ENCODE measurements at regions not wholly inside any gene's neighbourhood (a gene's known extent, or its start where the extent isn't known, plus 50 kb on each side); places are given as distances from the start of the nearest gene placed in this dataset.
"Not testable (repeated sequence)": the region's sequence is repeated elsewhere in the genome, so short reads cannot be mapped to it uniquely, and the experiment has no call there.

GRCh38 chr20:29497261-29497671 lies 1760.2 kb upstream of the DEFB115 start:
- Histone ChIP-seq H3K36me3 (ENCODE audit: control insufficient read depth, insufficient read depth, low read length) (no peaks in the 10 kb centered on the region), H3K4me3 (ENCODE audit: low read depth, low read length) (no peak overlapping the region), H3K27me3 (ENCODE audit: control insufficient read depth, insufficient read depth, low read length) (no peaks in the 10 kb centered on the region), H3K9me3 (ENCODE audit: control insufficient read depth, insufficient read depth, low read depth, low read length) (peaks cover 36% of the 10 kb centered on the region), H3K27ac (ENCODE audit: low read depth, low read length) (no peak overlapping the region), H3K4me1 (ENCODE audit: control insufficient read depth, insufficient read depth, low read length) (no peaks in the 10 kb centered on the region), H3K9ac (ENCODE audit: low read length) (no peak overlapping the region)

- peaks cover 35% of the 10 kb centered on the region for H3K9me3 ChIP-seq (ENCODE audit: control insufficient read depth, insufficient read depth, low read depth, low read length)
- not testable (repeated sequence) for H3K27me3 ChIP-seq (ENCODE audit: control insufficient read depth, insufficient read depth, low read length); H3K27ac ChIP-seq (ENCODE audit: low read depth, low read length); H3K4me3 ChIP-seq (ENCODE audit: low read depth, low read length); H3K36me3 ChIP-seq (ENCODE audit: control insufficient read depth, insufficient read depth, low read length); H3K9ac ChIP-seq (ENCODE audit: low read length); H3K4me1 ChIP-seq (ENCODE audit: control insufficient read depth, insufficient read depth, low read length)
These were observed 1759.8 kb upstream of the DEFB115 start for GRCh38 chr20:29497684-29498083.

- not testable (repeated sequence) for H3K27me3 ChIP-seq (ENCODE audit: control insufficient read depth, insufficient read depth, low read length); H3K4me3 ChIP-seq (ENCODE audit: low read depth, low read length); H3K9ac ChIP-seq (ENCODE audit: low read length); H3K4me1 ChIP-seq (ENCODE audit: control insufficient read depth, insufficient read depth, low read length); H3K36me3 ChIP-seq (ENCODE audit: control insufficient read depth, insufficient read depth, low read length); H3K27ac ChIP-seq (ENCODE audit: low read depth, low read length)
- H3K9me3 ChIP-seq (ENCODE audit: control insufficient read depth, insufficient read depth, low read depth, low read length), result peaks cover 28% of the 10 kb centered on the region
These were observed 1756.7 kb upstream of the DEFB115 start for GRCh38 chr20:29500738-29501137.

GRCh38 chr20:29514634-29515033 lies 1742.8 kb upstream of the DEFB115 start:
- H3K36me3 ChIP-seq (ENCODE audit: control insufficient read depth, insufficient read depth, low read length); H3K27ac ChIP-seq (ENCODE audit: low read depth, low read length); H3K27me3 ChIP-seq (ENCODE audit: control insufficient read depth, insufficient read depth, low read length); H3K4me3 ChIP-seq (ENCODE audit: low read depth, low read length); H3K4me1 ChIP-seq (ENCODE audit: control insufficient read depth, insufficient read depth, low read length); H3K9ac ChIP-seq (ENCODE audit: low read length): not testable (repeated sequence)
- H3K9me3 ChIP-seq (ENCODE audit: control insufficient read depth, insufficient read depth, low read depth, low read length), result peaks cover 38% of the 10 kb centered on the region

GRCh38 chr20:29516847-29517246 lies 1740.6 kb upstream of the DEFB115 start:
- H3K4me1 ChIP-seq (ENCODE audit: control insufficient read depth, insufficient read depth, low read length); H3K4me3 ChIP-seq (ENCODE audit: low read depth, low read length); H3K9ac ChIP-seq (ENCODE audit: low read length); H3K27me3 ChIP-seq (ENCODE audit: control insufficient read depth, insufficient read depth, low read length); H3K36me3 ChIP-seq (ENCODE audit: control insufficient read depth, insufficient read depth, low read length); H3K27ac ChIP-seq (ENCODE audit: low read depth, low read length): not testable (repeated sequence)
- peaks cover 36% of the 10 kb centered on the region; the same call in 1 of the 2 replicates for H3K9me3 ChIP-seq (ENCODE audit: control insufficient read depth, insufficient read depth, low read depth, low read length)

GRCh38 chr20:29519610-29520241 lies 1737.7 kb upstream of the DEFB115 start:
- H3K4me3 ChIP-seq (ENCODE audit: low read depth, low read length); H3K27me3 ChIP-seq (ENCODE audit: control insufficient read depth, insufficient read depth, low read length); H3K27ac ChIP-seq (ENCODE audit: low read depth, low read length); H3K4me1 ChIP-seq (ENCODE audit: control insufficient read depth, insufficient read depth, low read length); H3K36me3 ChIP-seq (ENCODE audit: control insufficient read depth, insufficient read depth, low read length); H3K9ac ChIP-seq (ENCODE audit: low read length): not testable (repeated sequence)
- peaks cover 21% of the 10 kb centered on the region; the same call in 1 of the 2 replicates for H3K9me3 ChIP-seq (ENCODE audit: control insufficient read depth, insufficient read depth, low read depth, low read length)

GRCh38 chr20:29533566-29534177 lies 1723.8 kb upstream of the DEFB115 start:
- not testable (repeated sequence) for H3K4me1 ChIP-seq (ENCODE audit: control insufficient read depth, insufficient read depth, low read length); H3K36me3 ChIP-seq (ENCODE audit: control insufficient read depth, insufficient read depth, low read length); H3K9ac ChIP-seq (ENCODE audit: low read length); H3K27me3 ChIP-seq (ENCODE audit: control insufficient read depth, insufficient read depth, low read length); H3K4me3 ChIP-seq (ENCODE audit: low read depth, low read length); H3K9me3 ChIP-seq (ENCODE audit: control insufficient read depth, insufficient read depth, low read depth, low read length); H3K27ac ChIP-seq (ENCODE audit: low read depth, low read length)

GRCh38 chr20:29566901-29567635 lies 1690.4 kb upstream of the DEFB115 start:
- H3K9ac ChIP-seq (ENCODE audit: low read length); H3K4me1 ChIP-seq (ENCODE audit: control insufficient read depth, insufficient read depth, low read length); H3K27ac ChIP-seq (ENCODE audit: low read depth, low read length); H3K4me3 ChIP-seq (ENCODE audit: low read depth, low read length); H3K27me3 ChIP-seq (ENCODE audit: control insufficient read depth, insufficient read depth, low read length); H3K36me3 ChIP-seq (ENCODE audit: control insufficient read depth, insufficient read depth, low read length): not testable (repeated sequence)
- H3K9me3 ChIP-seq (ENCODE audit: control insufficient read depth, insufficient read depth, low read depth, low read length), result peaks cover 20% of the 10 kb centered on the region; the same call in 1 of the 2 replicates

- not testable (repeated sequence) for H3K27me3 ChIP-seq (ENCODE audit: control insufficient read depth, insufficient read depth, low read length)
- H3K9me3 ChIP-seq (ENCODE audit: control insufficient read depth, insufficient read depth, low read depth, low read length), result peaks cover 17% of the 10 kb centered on the region; the same call in 1 of the 2 replicates
These were observed 1689.8 kb upstream of the DEFB115 start for GRCh38 chr20:29567671-29568070.

GRCh38 chr20:29570126-29570525 lies 1687.3 kb upstream of the DEFB115 start:
- H3K9ac ChIP-seq (ENCODE audit: low read length); H3K27me3 ChIP-seq (ENCODE audit: control insufficient read depth, insufficient read depth, low read length); H3K36me3 ChIP-seq (ENCODE audit: control insufficient read depth, insufficient read depth, low read length); H3K4me1 ChIP-seq (ENCODE audit: control insufficient read depth, insufficient read depth, low read length); H3K4me3 ChIP-seq (ENCODE audit: low read depth, low read length); H3K27ac ChIP-seq (ENCODE audit: low read depth, low read length): not testable (repeated sequence)
- H3K9me3 ChIP-seq (ENCODE audit: control insufficient read depth, insufficient read depth, low read depth, low read length), result peaks cover 19% of the 10 kb centered on the region; the same call in 1 of the 2 replicates

More at GRCh38 chr20:29567671-29568070, 1689.8 kb upstream of the DEFB115 start:
- not testable (repeated sequence) for H3K9ac ChIP-seq (ENCODE audit: low read length); H3K4me1 ChIP-seq (ENCODE audit: control insufficient read depth, insufficient read depth, low read length); H3K36me3 ChIP-seq (ENCODE audit: control insufficient read depth, insufficient read depth, low read length); H3K27ac ChIP-seq (ENCODE audit: low read depth, low read length); H3K4me3 ChIP-seq (ENCODE audit: low read depth, low read length)

- H3K36me3 ChIP-seq (ENCODE audit: control insufficient read depth, insufficient read depth, low read length); H3K4me3 ChIP-seq (ENCODE audit: low read depth, low read length); H3K9ac ChIP-seq (ENCODE audit: low read length); H3K27me3 ChIP-seq (ENCODE audit: control insufficient read depth, insufficient read depth, low read length); H3K4me1 ChIP-seq (ENCODE audit: control insufficient read depth, insufficient read depth, low read length); H3K9me3 ChIP-seq (ENCODE audit: control insufficient read depth, insufficient read depth, low read depth, low read length); H3K27ac ChIP-seq (ENCODE audit: low read depth, low read length): not testable (repeated sequence)
These were observed 1667.9 kb upstream of the DEFB115 start for GRCh38 chr20:29589530-29589929.
